Right atrium auricular region (tissue), 2 donors: ENCODE measurements at regions not wholly inside any gene's neighbourhood (a gene's known extent, or its start where the extent isn't known, plus 50 kb on each side); places are given as distances from the start of the nearest gene placed in this dataset.

Experiments used
- DNase-seq: peaks from one replicate; pipeline ENCODE4 v3.0.0-alpha.2; 2019; ENCODE audit warnings: low spot score
- H3K27ac ChIP-seq, 2 donors: fragments of 200-600 bp; sonication (generic); 1 replicate in 1 of 2; 2 replicates in 1 of 2; pipeline ENCODE4 v1.5.1; 2016 to 2019
- H3K27me3 ChIP-seq, 2 donors: fragments of 200-600 bp; sonication (generic); one replicate each; pipeline versions ENCODE4 v1.5.1 to v1.6.0; 2017 to 2019
- H3K36me3 ChIP-seq: fragments of 200-600 bp; sonication (generic); one replicate; pipeline ENCODE4 v1.5.1; 2016
- H3K4me1 ChIP-seq, 2 donors: fragments of 200-600 bp; sonication (generic); one replicate each; pipeline versions ENCODE4 v1.5.1 to v1.6.0; 2017 to 2019
- H3K4me3 ChIP-seq, 2 donors: fragments of 200-600 bp; sonication (generic); 1 replicate in 1 of 2; 2 replicates in 1 of 2; pipeline ENCODE4 v1.5.1; 2017 to 2019; ENCODE audit warnings: mild to moderate bottlenecking in 1 of 2, moderate library complexity in 1 of 2
- H3K9me3 ChIP-seq, 2 donors: fragments of 200-600 bp; sonication (generic); one replicate each; pipeline ENCODE4 v1.5.1; 2019
- CTCF ChIP-seq, 2 donors: fragments of 200-600 bp; sonication (generic); IDR thresholded peaks; one replicate each; pipeline ENCODE4 v1.5.1; 2019; ENCODE audit warnings: antibody characterized with exemption in 2 of 2

GRCh38 chr5:1668141-1668721 is 131.4 kb downstream of the MRPL36 start:
- H3K27me3 ChIP-seq: peaks cover 0 to 5% of the 10 kb centered on the region in 2 donors
- H3K36me3 ChIP-seq: no peaks in the 10 kb centered on the region
- H3K9me3 ChIP-seq: no peaks in the 10 kb centered on the region
- peak; percentile 51 for DNase-seq
- no peak overlapping the region for H3K27ac ChIP-seq
- no peak for TF ChIP-seq CTCF (IDR thresholded peaks at IDR 0.05)
- no peak overlapping the region for H3K4me3 ChIP-seq
- H3K4me1 ChIP-seq: peaks cover 0 to 9% of the 10 kb centered on the region in 2 donors

GRCh38 chr5:1667648-1668140 is 131.9 kb downstream of the MRPL36 start:
- Histone ChIP-seq H3K27me3 (peaks cover 0 to 5% of the 10 kb centered on the region in 2 donors), H3K9me3 (no peaks in the 10 kb centered on the region), H3K36me3 (no peaks in the 10 kb centered on the region), H3K27ac (no peak overlapping the region), H3K4me3 (peak overlapping the region; percentile 14 to 36), H3K4me1 (peaks cover 0 to 9% of the 10 kb centered on the region in 2 donors)
- TF ChIP-seq CTCF (IDR thresholded peaks at IDR 0.05): no peak
- DNase-seq: peak; percentile 13

DNA sequence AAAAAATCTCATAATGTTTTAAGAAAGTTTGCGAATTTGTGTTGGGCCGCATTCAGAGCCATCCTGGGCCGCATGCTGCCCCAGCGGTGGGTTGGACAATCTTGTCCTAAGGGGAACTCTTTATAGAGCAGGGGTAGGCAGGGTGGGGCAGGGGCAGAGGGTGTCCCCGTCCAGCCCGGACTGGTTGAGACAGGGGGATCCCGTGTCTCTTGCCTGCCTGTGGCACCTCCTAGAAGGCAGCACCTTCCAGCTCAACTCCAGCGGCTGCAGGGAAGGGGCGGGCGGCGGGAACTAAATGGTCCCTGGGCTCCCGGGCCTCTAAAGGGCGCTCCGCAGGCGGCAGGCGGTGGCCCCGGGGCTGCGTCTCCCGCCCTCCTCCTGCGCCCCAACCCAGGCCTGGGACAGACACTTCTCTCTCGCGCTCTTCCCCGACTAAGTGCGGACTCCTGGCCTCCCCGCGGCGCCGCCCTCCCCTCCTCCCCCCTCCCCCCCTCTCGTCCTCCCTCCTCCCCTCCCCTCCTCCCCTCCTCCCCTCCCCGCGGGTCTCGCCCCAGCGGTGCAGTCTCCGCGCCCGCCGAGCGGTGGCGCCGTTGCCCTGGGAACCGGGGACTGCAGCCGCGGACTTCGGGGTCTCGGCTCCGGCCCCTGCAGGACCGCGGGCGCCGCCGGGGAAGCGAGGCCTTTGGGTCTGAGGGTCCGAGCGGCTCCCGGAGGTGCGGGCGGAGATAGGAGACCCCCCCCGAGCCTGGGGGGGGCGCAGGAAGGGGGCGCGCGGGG is 132.6 kb downstream of the MRPL36 start:
- H3K4me3 ChIP-seq: peak overlapping the region; percentile 14 to 36
- TF ChIP-seq CTCF (IDR thresholded peaks at IDR 0.05): peak in 1 of 2 donors; percentile 47
- no peak overlapping the region for H3K27ac ChIP-seq
- H3K27me3 ChIP-seq: peaks cover 0 to 5% of the 10 kb centered on the region in 2 donors
- H3K36me3 ChIP-seq: no peaks in the 10 kb centered on the region
- peak; percentile 54 for DNase-seq
- no peaks in the 10 kb centered on the region for H3K9me3 ChIP-seq
- peaks cover 0 to 9% of the 10 kb centered on the region in 2 donors for H3K4me1 ChIP-seq

DNA sequence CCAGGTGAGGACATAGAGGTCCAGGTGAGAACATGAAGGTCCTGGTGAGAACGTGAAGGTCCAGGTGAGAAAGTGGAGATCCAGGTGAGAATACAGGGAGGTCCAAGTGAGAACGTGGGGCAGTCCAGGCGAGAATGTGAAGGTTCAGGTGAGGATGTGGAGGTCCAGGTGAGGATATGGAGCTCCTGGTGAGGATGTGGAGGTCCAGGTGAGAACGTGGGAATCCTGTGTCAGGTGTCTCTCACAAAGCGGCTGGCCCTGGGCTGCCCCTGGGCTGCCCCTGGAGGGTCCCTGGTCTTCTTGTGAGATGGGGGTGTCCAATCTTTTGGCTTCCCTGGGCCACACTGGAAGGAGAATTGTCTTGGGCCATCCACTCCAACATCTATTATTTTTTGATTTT is 133.4 kb downstream of the MRPL36 start:
- no peak overlapping the region for H3K27ac ChIP-seq
- peaks cover 0 to 5% of the 10 kb centered on the region in 2 donors for H3K27me3 ChIP-seq
- DNase-seq: peak; percentile 21

DNA sequence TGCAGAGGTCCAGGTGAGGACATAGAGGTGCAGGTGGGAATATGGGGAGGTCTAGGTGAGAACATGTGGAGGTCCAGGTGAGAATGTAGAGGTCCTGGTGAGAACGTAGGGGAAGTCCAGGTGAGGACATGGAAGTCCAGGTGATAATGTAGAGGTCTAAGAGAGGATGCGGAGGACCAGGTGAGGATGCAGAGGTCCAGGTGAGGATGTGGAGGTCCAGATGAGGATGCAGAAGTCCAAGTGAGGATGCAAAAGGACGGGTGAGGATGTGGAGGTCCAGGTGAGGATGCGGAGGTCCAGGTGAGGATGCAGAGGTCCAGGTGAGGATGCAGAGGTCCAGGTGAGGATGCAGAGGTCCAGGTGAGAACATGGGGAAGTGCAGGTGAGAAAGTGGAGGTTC is 133.8 kb downstream of the MRPL36 start:
- TF ChIP-seq CTCF (IDR thresholded peaks at IDR 0.05): no peak
- Histone ChIP-seq H3K9me3 (no peaks in the 10 kb centered on the region), H3K27ac (no peak overlapping the region), H3K36me3 (no peaks in the 10 kb centered on the region), H3K4me3 (no peak overlapping the region), H3K27me3 (peaks cover 0 to 5% of the 10 kb centered on the region in 2 donors), H3K4me1 (peaks cover 0 to 9% of the 10 kb centered on the region in 2 donors)
- no peak for DNase-seq

More for the DNA sequence above, 133.4 kb downstream of the MRPL36 start:
- H3K9me3 ChIP-seq: no peaks in the 10 kb centered on the region
- no peak for TF ChIP-seq CTCF (IDR thresholded peaks at IDR 0.05)
- peaks cover 0 to 9% of the 10 kb centered on the region in 2 donors for H3K4me1 ChIP-seq
- no peaks in the 10 kb centered on the region for H3K36me3 ChIP-seq
- H3K4me3 ChIP-seq: no peak overlapping the region
